ENCODE measurements at regions not wholly inside any gene's neighbourhood (a gene's known extent, or its start where the extent isn't known, plus 50 kb on each side); places are given as distances from the start of the nearest gene placed in this dataset.

- no peak for DNase-seq
- no peak for TF ChIP-seq GATA1 (IDR thresholded peaks at IDR 0.05; ENCODE audit: low read depth, low read length)
- no peak for TF ChIP-seq POLR2A (IDR thresholded peaks at IDR 0.05; ENCODE audit: low read length)
These were observed 1574.3 kb upstream of the PABPC4L start for GRCh38 chr4:135775909-135776308.

- no peak for TF ChIP-seq POLR2A (IDR thresholded peaks at IDR 0.05; ENCODE audit: low read length)
- no peak for TF ChIP-seq GATA1 (IDR thresholded peaks at IDR 0.05; ENCODE audit: low read depth, low read length)
- no peak for DNase-seq
These were observed 1568.9 kb upstream of the PABPC4L start for GRCh38 chr4:135770505-135770904.

DNA sequence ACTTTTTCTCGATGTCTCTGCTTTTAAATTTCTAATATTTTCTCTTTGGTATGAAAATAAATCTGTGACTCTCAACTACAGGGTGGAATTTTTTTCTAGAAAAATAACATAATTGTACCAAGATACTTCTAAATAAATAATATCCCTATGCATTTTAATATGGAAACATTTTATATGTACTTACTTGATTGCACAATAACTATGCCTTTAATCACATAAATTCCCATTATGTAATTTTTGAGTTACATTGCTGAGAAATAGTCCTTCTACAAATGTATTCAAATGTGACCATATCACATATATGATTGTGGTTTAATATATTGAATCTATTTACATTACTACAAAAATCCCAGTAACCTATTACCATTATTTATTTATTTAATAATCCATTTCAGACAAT, 1543.3 kb upstream of the PABPC4L start:
- no peak for DNase-seq
- TF ChIP-seq GATA1 (IDR thresholded peaks at IDR 0.05; ENCODE audit: low read depth, low read length), result no peak
- TF ChIP-seq POLR2A (IDR thresholded peaks at IDR 0.05; ENCODE audit: low read length), result no peak

DNA sequence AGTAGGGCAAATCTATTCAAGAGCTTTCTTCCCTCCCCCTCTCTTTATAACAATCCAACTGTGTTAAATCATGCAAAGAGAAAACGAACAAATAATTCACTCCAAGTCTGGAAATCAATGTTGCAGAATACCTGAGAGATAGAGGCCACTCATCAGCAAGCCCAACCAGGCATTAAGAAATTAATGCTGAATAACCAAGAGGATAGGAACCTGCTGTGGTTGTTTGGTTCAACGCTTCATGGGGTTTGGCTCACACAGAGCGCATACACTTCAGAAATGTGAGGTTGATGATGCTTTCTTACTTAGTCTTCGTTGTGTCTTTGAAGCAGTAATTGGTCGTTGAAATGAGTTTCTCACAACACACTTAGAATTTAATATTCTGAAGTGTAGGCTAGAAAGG, 1540.0 kb upstream of the PABPC4L start:
- no peak for TF ChIP-seq GATA1 (IDR thresholded peaks at IDR 0.05; ENCODE audit: low read depth, low read length)
- TF ChIP-seq POLR2A (IDR thresholded peaks at IDR 0.05; ENCODE audit: low read length), result no peak
- DNase-seq, result no peak

DNA sequence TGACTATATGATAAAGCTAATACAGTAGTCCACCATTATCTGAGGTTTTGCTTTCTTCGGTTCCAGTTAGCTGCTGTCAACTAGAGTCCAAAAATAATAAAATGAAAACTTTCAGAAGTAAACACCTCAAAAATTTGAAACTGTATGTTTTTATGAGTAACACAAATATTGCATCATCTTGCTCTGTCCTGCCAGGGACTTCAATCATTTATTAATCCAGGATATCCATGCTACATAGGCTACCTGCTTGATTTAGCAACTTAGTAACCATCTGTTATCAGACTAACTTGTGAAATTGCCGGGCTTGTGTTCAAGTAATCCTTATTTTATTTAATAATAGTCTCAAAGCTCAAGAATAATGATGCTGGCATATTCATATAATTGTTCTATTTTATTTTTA, 1537.8 kb upstream of the PABPC4L start:
- TF ChIP-seq POLR2A (IDR thresholded peaks at IDR 0.05; ENCODE audit: low read length) (no peak), GATA1 (IDR thresholded peaks at IDR 0.05; ENCODE audit: low read depth, low read length) (no peak)
- DNase-seq, result no peak

DNA sequence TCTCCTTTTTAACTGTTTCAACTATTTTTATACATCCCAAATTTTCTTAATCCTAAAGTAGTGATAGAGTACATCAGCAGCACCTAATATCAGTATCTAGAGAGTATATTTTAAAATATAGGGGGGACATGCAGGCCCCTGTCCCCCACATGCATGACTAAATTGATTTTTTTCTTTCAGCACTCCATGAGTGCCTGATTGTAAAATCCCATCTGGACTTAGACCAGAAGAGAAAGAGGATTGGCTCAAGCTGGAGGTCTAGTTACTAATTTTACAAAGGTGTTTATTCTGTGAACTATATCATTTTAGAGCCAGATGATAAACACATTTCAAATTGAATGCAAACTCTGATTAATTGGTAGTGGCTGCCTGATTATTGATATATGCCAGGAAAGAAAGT, 1533.9 kb upstream of the PABPC4L start:
- TF ChIP-seq POLR2A (IDR thresholded peaks at IDR 0.05; ENCODE audit: low read length), result no peak
- no peak for DNase-seq

DNA sequence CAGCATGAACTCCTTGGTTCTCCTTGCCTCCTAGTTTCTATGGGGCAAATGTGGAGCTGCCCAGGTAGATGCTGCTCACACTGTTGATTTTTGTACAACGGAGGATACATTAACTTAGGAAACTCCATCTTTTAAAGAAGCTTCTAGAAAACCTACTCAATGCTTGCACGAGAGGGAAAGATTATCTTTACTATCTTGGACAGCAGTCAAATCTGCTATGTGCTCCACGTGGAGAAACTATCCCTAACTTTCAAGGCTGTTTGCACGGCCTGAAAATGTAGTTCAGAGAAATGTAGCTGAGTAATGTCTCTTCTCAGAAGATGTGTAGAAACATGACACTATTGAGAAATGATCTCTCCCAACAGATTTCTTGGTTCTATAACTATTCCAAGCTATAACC, 1530.9 kb upstream of the PABPC4L start:
- no peak for DNase-seq
- TF ChIP-seq POLR2A (IDR thresholded peaks at IDR 0.05; ENCODE audit: low read length) (no peak), GATA1 (IDR thresholded peaks at IDR 0.05; ENCODE audit: low read depth, low read length) (no peak)

GRCh38 chr4:135731682-135732081, 1530.1 kb upstream of the PABPC4L start:
- no peak for TF ChIP-seq POLR2A (IDR thresholded peaks at IDR 0.05; ENCODE audit: low read length)
- no peak for TF ChIP-seq GATA1 (IDR thresholded peaks at IDR 0.05; ENCODE audit: low read depth, low read length)
- DNase-seq, result no peak

DNA sequence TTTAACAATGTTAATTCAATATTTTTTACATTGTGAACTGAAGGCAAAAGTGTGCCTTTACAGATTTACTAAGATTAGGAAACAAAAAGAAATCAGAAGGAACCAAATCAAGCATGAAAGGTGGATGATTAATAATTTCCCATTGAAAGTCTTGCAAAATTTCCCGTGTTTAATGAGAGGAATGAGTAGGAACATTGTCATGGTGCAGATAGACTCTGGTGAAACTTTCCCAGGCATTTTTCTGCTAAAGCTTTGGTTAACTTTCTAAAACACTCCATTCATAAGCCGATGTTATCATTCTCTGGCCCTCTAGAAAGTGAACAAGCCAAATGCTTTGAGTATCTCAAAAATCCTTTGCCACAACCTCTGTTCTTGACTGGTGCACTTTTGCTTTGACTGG, 1522.8 kb upstream of the PABPC4L start:
- no peak for DNase-seq
- TF ChIP-seq POLR2A (IDR thresholded peaks at IDR 0.05; ENCODE audit: low read length), result no peak

DNA sequence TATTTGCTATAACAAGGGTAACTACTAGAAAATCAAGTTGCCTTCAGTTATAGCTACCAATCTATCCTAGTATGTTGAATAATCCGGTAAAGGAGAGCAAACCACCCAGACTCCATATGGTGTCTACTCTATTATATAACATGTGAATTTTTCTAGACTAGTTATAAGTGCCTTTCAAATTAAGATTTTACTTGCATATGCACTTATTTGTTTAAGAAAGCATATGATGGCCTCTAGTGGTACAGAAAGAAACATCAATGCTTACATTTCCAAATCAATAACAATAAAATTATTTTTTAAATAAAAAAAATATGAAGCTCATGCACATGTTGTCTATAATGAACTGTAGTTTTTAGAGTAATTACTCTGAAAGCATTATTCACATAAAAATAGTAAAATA, 1516.4 kb upstream of the PABPC4L start:
- no peak for DNase-seq
- no peak for TF ChIP-seq GATA1 (IDR thresholded peaks at IDR 0.05; ENCODE audit: low read depth, low read length)
- no peak for TF ChIP-seq POLR2A (IDR thresholded peaks at IDR 0.05; ENCODE audit: low read length)

DNA sequence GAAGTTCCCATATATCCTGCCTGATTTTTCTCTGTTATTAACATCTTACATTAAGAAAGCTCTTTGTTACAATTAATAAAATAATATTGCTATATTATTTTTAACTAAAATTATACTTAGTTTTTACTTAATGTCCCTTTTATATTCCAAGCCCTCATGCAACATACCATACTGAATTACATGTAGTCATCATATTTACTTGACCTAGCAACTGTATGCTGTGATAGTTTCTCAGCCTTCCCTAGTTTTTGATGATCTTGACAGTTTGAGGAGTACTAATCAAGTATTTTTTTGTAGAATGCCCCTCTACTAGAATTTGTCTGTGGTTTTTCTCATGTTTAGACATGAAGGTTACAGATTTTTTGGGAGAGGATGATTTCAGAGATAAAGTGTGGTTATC, 1503.8 kb upstream of the PABPC4L start:
- TF ChIP-seq GATA1 (IDR thresholded peaks at IDR 0.05; ENCODE audit: low read depth, low read length) (no peak), POLR2A (IDR thresholded peaks at IDR 0.05; ENCODE audit: low read length) (no peak)
- no peak for DNase-seq

DNA sequence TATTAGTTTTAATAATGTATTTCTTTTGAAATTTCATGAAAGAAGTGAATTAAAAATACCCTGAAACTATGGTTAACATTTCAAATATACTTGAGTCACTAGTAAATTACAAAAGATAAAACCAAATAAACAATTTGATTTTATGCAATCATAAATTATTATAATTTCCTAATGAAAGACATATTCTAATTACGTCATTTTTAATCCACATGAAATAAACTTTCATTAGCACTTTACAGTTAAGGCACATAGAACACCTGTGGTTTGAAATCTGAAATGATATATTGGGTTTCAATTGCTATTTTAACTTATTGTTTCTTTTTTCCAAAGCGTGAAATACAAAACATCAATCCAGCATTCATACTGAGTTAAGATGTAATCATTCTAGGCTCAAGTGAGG, 1492.5 kb upstream of the PABPC4L start:
- no peak for DNase-seq
- TF ChIP-seq GATA1 (IDR thresholded peaks at IDR 0.05; ENCODE audit: low read depth, low read length) (no peak), POLR2A (IDR thresholded peaks at IDR 0.05; ENCODE audit: low read length) (no peak)

DNA sequence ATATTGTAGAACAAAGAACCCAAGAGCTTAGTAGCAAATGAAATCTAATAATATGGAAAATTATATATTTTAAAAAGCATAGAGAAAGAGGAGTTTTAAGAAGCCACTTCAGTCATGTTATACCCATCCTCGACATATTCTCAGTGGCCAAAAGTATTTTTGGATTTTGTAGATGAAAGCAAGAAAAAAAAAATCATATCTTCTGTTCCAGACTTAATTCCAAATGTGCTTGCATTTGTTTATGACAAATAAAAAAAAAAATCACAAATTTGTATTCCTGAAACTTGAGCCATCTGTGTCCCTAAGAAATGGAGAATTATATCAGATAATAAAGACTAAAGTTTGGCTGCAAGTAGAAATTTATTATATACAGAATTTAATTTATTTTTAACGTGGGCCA, 1482.4 kb upstream of the PABPC4L start:
- DNase-seq, result no peak
- TF ChIP-seq GATA1 (IDR thresholded peaks at IDR 0.05; ENCODE audit: low read depth, low read length) (no peak), POLR2A (IDR thresholded peaks at IDR 0.05; ENCODE audit: low read length) (no peak)

- DNase-seq, result no peak
- TF ChIP-seq GATA1 (IDR thresholded peaks at IDR 0.05; ENCODE audit: low read depth, low read length) (no peak), POLR2A (IDR thresholded peaks at IDR 0.05; ENCODE audit: low read length) (no peak)
These were observed 1470.6 kb upstream of the PABPC4L start for GRCh38 chr4:135672202-135672601.

- DNase-seq, result no peak
- TF ChIP-seq POLR2A (IDR thresholded peaks at IDR 0.05; ENCODE audit: low read length) (no peak), GATA1 (IDR thresholded peaks at IDR 0.05; ENCODE audit: low read depth, low read length) (no peak)
These were observed 1469.0 kb upstream of the PABPC4L start for GRCh38 chr4:135670548-135670947.

Data from erythroblast (primary cell).